K562 (cell line): ENCODE measurements at regions not wholly inside any gene's neighbourhood (a gene's known extent, or its start where the extent isn't known, plus 50 kb on each side); places are given as distances from the start of the nearest gene placed in this dataset.

Experiments
- ATAC-seq: fragments of 200-7000 bp; cut with Tn5 transposase; 3 replicates; pipeline ENCODE4 v1.9.1; 2020; ENCODE audit warnings: moderate library complexity
- BruUV-seq: library from RNA; stranded (reverse); fragments of 400-500 nt; replicated peaks from 2 replicates; lab custom pipeline; 2021; lab: Mats Ljungman, UMichigan
- CTCF ChIA-PET: fragments of 300-600 bp; formaldehyde crosslinking; extraction: SDS; loops from one replicate; lab custom pipeline; 2021; ENCODE audit warnings: low intra/inter-chr PET ratio; lab: Yijun Ruan, JAX
- POLR2A ChIA-PET: fragments of 300-600, 350-650 bp; sonication (Branson Sonifier 250); formaldehyde crosslinking; extraction: SDS; loops from one replicate; lab custom pipeline; 2021; ENCODE audit warnings: antibody characterized with exemption, inconsistent platforms; lab: Yijun Ruan, JAX
- DNase-seq, 4 experiments: peaks; one replicate each; pipeline versions ENCODE4 v3.0.0 to v3.0.0-alpha.2; 2011 to 2018; ENCODE audit warnings: low spot score in 3 of 4, mixed read lengths in 3 of 4; ENCODE audit errors: extremely low read depth in 1 of 4
- FAIRE-seq: peaks from 2 replicates; lab custom pipeline; 2011; peaks lifted over from hg19 to GRCh38; lab: Jason Lieb, UNC
- H2AFZ ChIP-seq: 2 replicates; pipeline ENCODE4 v1.6.0; 2011; ENCODE audit warnings: low read depth, low read length, control low read depth, inconsistent platforms
- H3K27ac ChIP-seq: fragments of 200-600 bp; 3 replicates; pipeline ENCODE4 v1.8.0; 2011; ENCODE audit warnings: low read depth, mild to moderate bottlenecking, control low read depth, inconsistent platforms, low read length, moderate library complexity, mixed read lengths; ENCODE audit errors: extremely low read depth
- H3K27me3 ChIP-seq, 2 experiments: fragments of 300-600 bp in 1 of 2; 2 replicates in 1 of 2; 3 replicates in 1 of 2; pipeline versions ENCODE4 v1.6.0 to v1.8.0; 2011; ENCODE audit warnings: inconsistent platforms in 2 of 2, low read length in 2 of 2, mild to moderate bottlenecking in 1 of 2, mixed read lengths in 1 of 2, moderate library complexity in 1 of 2; ENCODE audit not compliant: control insufficient read depth in 2 of 2, insufficient read depth in 2 of 2
- H3K36me3 ChIP-seq: fragments of 300-600 bp; 3 replicates; pipeline ENCODE4 v1.8.0; 2011; ENCODE audit warnings: mild to moderate bottlenecking, low read length, inconsistent platforms; ENCODE audit not compliant: control insufficient read depth, insufficient read depth
- H3K4me1 ChIP-seq, 2 experiments: fragments of 200-600 bp in 1 of 2; replicated peaks in 1 of 2; 2 replicates in 1 of 2; 3 replicates in 1 of 2; pipeline versions ENCODE4 v1.5.1 to v1.8.0; 2011; ENCODE audit warnings: inconsistent platforms in 2 of 2, low read length in 2 of 2, mild to moderate bottlenecking in 1 of 2, mixed read lengths in 1 of 2, moderate library complexity in 1 of 2; ENCODE audit not compliant: control insufficient read depth in 2 of 2, insufficient read depth in 2 of 2
- H3K4me2 ChIP-seq: 2 replicates; pipeline ENCODE4 v1.6.1; 2011; ENCODE audit warnings: low read length, control low read depth, inconsistent platforms, mixed read lengths; ENCODE audit not compliant: insufficient read depth
- H3K4me3 ChIP-seq: fragments of 200-600 bp; sonication (generic), shearing (Covaris generic); 2 replicates; pipeline ENCODE4 v1.5.1; 2016; ENCODE audit warnings: control low read depth, inconsistent platforms
- H3K79me2 ChIP-seq: fragments of 200-600 bp; 3 replicates; pipeline ENCODE4 v1.8.0; 2011; ENCODE audit warnings: low read length, inconsistent platforms; ENCODE audit not compliant: control insufficient read depth, insufficient read depth
- H3K9ac ChIP-seq, 2 experiments: 2 replicates each; pipeline versions ENCODE4 v1.6.0 to v1.6.1; 2011; ENCODE audit warnings: low read depth in 2 of 2, low read length in 2 of 2, control low read depth in 1 of 2, inconsistent platforms in 1 of 2, mild to moderate bottlenecking in 1 of 2, mixed read lengths in 1 of 2; ENCODE audit not compliant: insufficient read depth in 1 of 2
- H3K9me1 ChIP-seq: one replicate; pipeline ENCODE4 v1.6.0; 2011; ENCODE audit warnings: inconsistent platforms, mild to moderate bottlenecking, low read length, moderate library complexity; ENCODE audit not compliant: control insufficient read depth, insufficient read depth
- H3K9me3 ChIP-seq: replicated peaks from 2 replicates; pipeline ENCODE4 v1.5.1; 2011; ENCODE audit warnings: low read depth, low read length, inconsistent platforms; ENCODE audit not compliant: control insufficient read depth, insufficient read depth
- H4K20me1 ChIP-seq: replicated peaks from 2 replicates; pipeline ENCODE4 v1.6.1; 2011; ENCODE audit warnings: low read length, inconsistent platforms, mixed read lengths; ENCODE audit not compliant: control insufficient read depth, insufficient read depth
- AFF1 ChIP-seq, 2 experiments: fragments of 450-650 bp; IDR thresholded peaks; 2 replicates each; pipeline ENCODE4 v1.6.1; 2018; ENCODE audit warnings: mild to moderate bottlenecking in 2 of 2, low read depth in 1 of 2; ENCODE audit not compliant: partially characterized antibody in 2 of 2
- MTA1 ChIP-seq: fragments of 450-650 bp; IDR thresholded peaks from 2 replicates; pipeline ENCODE4 v1.6.1; 2017; ENCODE audit warnings: borderline replicate concordance
- ZNF79 ChIP-seq: fragments of 250-450 bp; sonication (Bioruptor Pico); IDR thresholded peaks from 2 replicates; pipeline ENCODE4 v1.4.0; 2020; ENCODE audit warnings: low read depth, mild to moderate bottlenecking, moderate library complexity
- WGBS: fragments of 100-300 bp; shearing (Covaris generic); methylation state at CpG from one replicate; pipeline ENCODE4 v1.1.6; 2016; ENCODE audit warnings: low coverage, mixed read lengths; ENCODE audit not compliant: insufficient coverage; ENCODE audit errors: missing lambda C conversion rate; 5-methylcytosine and 5-hydroxymethylcytosine counted together
- in situ Hi-C: fragments of 300-500 bp; cut with MboI; formaldehyde crosslinking; loops from 4 replicates; pipeline ENCODE4 v1.15.0; 2018; ENCODE audit warnings: inconsistent platforms, mixed read lengths
- intact Hi-C: fragments of 100-400 bp; cut with micrococcal nuclease; formaldehyde crosslinking; loops from 2 replicates; pipeline ENCODE4 v1.14.2; 2022

GRCh38 chr2:235238537-235238936 lies 255.3 kb upstream of the AGAP1 start:
- H3K4me2 ChIP-seq, result no peak overlapping the region
- H3K79me2 ChIP-seq, result no peaks in the 10 kb centered on the region
- no peak overlapping the region for H3K9ac ChIP-seq
- POLR2A ChIA-PET, result no interaction called here
- H4K20me1 ChIP-seq, result no peaks in the 10 kb centered on the region
- no peak overlapping the region for H3K27ac ChIP-seq
- H3K4me1 ChIP-seq, result no peaks in the 10 kb centered on the region
- intact Hi-C loops, result no loop called here
- H3K27me3 ChIP-seq, result peaks cover 0 to 28% of the 10 kb centered on the region in 2 experiments; a peak in 3 of 5 replicates
- H3K4me3 ChIP-seq, result no peak overlapping the region
- no TSS peak for BruUV-seq
- WGBS, result 0% methylated on average over 2 of the region's 3 CpGs
- CTCF ChIA-PET, result no interaction called here
- in situ Hi-C loops, result no loop called here
- no peak overlapping the region for H2AFZ ChIP-seq
- DNase-seq (no peak), FAIRE-seq (no peak), ATAC-seq (no peak)
- TF ChIP-seq AFF1 (IDR thresholded peaks at IDR 0.05; ENCODE audit: low read depth in 1 of 2, partially characterized antibody in 2 of 2) (no peak), MTA1 (no peak), ZNF79 (CRISPR knock-in tag) (no peak)
- no peaks in the 10 kb centered on the region for H3K9me1 ChIP-seq
- H3K36me3 ChIP-seq, result no peaks in the 10 kb centered on the region
- no peaks in the 10 kb centered on the region for H3K9me3 ChIP-seq
